ENCODE measurements at regions not wholly inside any gene's neighbourhood (a gene's known extent, or its start where the extent isn't known, plus 50 kb on each side); places are given as distances from the start of the nearest gene placed in this dataset.
"Not testable (repeated sequence)": the region's sequence is repeated elsewhere in the genome, so short reads cannot be mapped to it uniquely, and the experiment has no call there.

DNA sequence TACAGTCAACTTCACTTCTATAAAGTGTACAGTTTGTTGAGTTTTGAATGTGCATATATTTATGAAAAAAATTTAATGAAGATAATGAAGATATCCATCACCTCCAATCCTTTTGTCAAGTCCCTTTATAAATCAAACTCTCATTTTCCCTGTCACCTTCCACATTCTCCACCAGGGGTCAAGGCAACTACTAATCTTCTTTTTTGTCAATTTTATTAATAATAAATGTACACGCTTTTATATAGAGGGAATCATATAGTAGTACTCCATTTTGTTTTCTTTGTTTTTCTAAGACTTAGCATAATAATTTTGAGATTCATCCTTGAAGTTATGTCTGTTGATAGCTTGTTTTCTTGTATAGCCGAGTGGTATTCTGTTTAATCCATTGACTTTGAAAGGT is 1594.2 kb upstream of the PRMT6 start:
- H3K27me3 ChIP-seq (replicated peaks in 1 of 7): no peaks in the 10 kb centered on the region
- H3K4me3 ChIP-seq: no peak overlapping the region
- H3K36me3 ChIP-seq: no peaks in the 10 kb centered on the region
- no peaks in the 10 kb centered on the region for H3K4me1 ChIP-seq
- intact Hi-C loops (cut with DNase I; ENCODE audit: low total_unique reads): no loop called here
- WGBS, 5 donors: 80 to 92% (median 86%) methylated on average over 2 of the region's 2 CpGs
- H3K9me3 ChIP-seq: peaks cover 0 to 3% (median 0%) of the 10 kb centered on the region in 8 donors
- no peak for DNase-seq
- TF ChIP-seq POLR2AphosphoS5 (IDR thresholded peaks at IDR 0.05): no peak
- TF ChIP-seq POLR2A (IDR thresholded peaks at IDR 0.05): no peak
- TF ChIP-seq, protein P1, sequence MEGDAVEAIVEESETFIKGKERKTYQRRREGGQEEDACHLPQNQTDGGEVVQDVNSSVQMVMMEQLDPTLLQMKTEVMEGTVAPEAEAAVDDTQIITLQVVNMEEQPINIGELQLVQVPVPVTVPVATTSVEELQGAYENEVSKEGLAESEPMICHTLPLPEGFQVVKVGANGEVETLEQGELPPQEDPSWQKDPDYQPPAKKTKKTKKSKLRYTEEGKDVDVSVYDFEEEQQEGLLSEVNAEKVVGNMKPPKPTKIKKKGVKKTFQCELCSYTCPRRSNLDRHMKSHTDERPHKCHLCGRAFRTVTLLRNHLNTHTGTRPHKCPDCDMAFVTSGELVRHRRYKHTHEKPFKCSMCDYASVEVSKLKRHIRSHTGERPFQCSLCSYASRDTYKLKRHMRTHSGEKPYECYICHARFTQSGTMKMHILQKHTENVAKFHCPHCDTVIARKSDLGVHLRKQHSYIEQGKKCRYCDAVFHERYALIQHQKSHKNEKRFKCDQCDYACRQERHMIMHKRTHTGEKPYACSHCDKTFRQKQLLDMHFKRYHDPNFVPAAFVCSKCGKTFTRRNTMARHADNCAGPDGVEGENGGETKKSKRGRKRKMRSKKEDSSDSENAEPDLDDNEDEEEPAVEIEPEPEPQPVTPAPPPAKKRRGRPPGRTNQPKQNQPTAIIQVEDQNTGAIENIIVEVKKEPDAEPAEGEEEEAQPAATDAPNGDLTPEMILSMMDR (IDR thresholded peaks at IDR 0.05 in 8 of 11, conservative IDR thresholded peaks at IDR 0.05 in 3 of 11): no peak
- no peak overlapping the region for H3K27ac ChIP-seq

DNA sequence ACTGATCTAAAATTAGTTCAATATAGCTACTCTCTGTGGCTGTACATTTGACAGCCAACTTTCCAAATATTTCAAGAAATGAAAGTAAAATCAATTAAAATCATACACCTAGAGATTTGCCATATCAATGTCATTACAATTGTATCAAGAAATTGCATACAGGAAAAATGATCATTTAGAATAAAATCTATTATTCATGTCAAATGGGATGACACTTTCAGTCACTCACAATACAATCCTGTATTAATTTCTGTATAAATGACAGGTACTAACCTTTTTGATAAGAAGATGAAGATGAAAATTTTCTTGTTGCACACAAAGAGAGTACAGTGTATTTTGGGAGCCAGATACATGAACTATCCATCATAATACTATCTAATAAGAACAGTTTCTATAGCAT is 1588.9 kb upstream of the PRMT6 start:
- H3K9me3 ChIP-seq: no peaks in the 10 kb centered on the region
- H3K4me1 ChIP-seq: no peaks in the 10 kb centered on the region
- no peak for DNase-seq
- no peak overlapping the region for H3K4me3 ChIP-seq
- H3K27ac ChIP-seq: no peak overlapping the region
- no peaks in the 10 kb centered on the region for H3K36me3 ChIP-seq
- TF ChIP-seq, protein P1 (IDR thresholded peaks at IDR 0.05 in 8 of 11, conservative IDR thresholded peaks at IDR 0.05 in 3 of 11): no peak
- TF ChIP-seq POLR2AphosphoS5 (IDR thresholded peaks at IDR 0.05) (no peak), POLR2A (IDR thresholded peaks at IDR 0.05) (no peak)
- intact Hi-C loops (cut with DNase I; ENCODE audit: low total_unique reads): no loop called here
- no peaks in the 10 kb centered on the region for H3K27me3 ChIP-seq (replicated peaks in 1 of 7)

DNA sequence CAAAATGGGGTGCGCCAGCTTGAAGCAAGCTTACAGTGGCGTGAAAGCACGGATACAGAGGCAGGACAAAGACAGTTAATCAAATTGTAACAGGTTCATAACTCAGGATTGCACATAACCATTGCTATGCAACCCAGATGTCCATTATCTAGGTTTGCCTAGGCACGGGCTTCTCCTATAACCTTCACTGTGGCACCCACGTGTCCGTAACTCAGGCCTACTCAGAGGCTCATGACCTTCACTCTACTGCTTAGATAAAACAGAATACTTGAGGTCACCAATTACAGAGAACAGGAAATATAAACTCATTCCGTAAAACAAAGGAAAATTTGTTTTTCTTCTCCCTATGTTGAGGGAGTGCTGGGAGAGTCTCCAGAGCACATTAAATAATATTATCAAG is 1585.9 kb upstream of the PRMT6 start:
- H3K27ac ChIP-seq; H3K9me3 ChIP-seq; intact Hi-C loops (cut with DNase I; ENCODE audit: low total_unique reads); H3K4me3 ChIP-seq; H3K27me3 ChIP-seq (replicated peaks in 1 of 7); H3K36me3 ChIP-seq; DNase-seq; H3K4me1 ChIP-seq: not testable (repeated sequence)
- 70 to 81% (median 78%) methylated on average over 7 of the region's 7 CpGs for WGBS, 5 donors

DNA sequence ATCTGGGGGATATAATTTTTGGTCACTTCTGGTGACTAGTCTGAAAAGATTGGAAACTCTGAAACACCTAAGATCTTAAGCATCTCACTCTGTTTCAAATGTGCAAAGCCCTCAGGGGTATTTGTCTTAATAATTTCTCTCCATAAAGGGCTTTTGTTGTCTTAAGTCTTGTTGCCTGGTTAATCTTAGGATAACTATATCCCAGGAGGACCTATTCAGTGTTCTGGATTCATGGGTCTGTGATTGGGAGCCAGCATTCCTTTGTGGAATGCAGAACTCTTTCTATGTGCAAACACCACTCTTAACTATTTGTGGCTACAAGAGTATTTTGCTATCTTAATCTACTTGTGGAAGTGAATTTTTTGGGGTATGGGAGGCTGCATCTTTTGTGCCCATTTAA is 1573.0 kb upstream of the PRMT6 start:
- Histone ChIP-seq H3K9me3 (peaks cover 0 to 19% (median 15%) of the 10 kb centered on the region in 8 donors), H3K27ac (no peak overlapping the region), H3K36me3 (no peaks in the 10 kb centered on the region), H3K4me1 (no peaks in the 10 kb centered on the region), H3K4me3 (no peak overlapping the region), H3K27me3 (replicated peaks in 1 of 7) (no peaks in the 10 kb centered on the region)
- intact Hi-C loops (cut with DNase I; ENCODE audit: low total_unique reads): no loop called here
- no peak for DNase-seq
- TF ChIP-seq, protein P1 (IDR thresholded peaks at IDR 0.05 in 8 of 11, conservative IDR thresholded peaks at IDR 0.05 in 3 of 11): no peak
- TF ChIP-seq POLR2AphosphoS5 (IDR thresholded peaks at IDR 0.05) (no peak), POLR2A (IDR thresholded peaks at IDR 0.05) (no peak)

DNA sequence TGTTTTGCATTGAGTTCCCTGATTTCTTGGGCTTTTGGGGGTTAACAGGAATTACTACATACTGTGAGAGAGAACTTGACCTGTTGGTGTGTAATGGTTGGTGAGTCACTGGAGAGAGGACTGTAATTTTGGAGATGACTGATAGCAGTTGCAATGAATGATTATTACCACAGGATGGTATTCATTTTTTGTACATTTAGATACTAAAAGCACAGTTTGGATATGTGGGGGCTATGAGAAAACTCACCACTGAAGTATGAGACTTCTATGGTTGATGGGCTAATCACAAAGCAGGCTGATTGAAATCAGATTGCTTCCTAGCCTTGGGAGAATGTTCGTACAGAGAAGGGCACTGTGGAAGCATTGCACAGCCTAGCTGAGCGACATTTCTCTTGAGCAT is 1571.3 kb upstream of the PRMT6 start:
- intact Hi-C loops (cut with DNase I; ENCODE audit: low total_unique reads): no loop called here
- H3K27me3 ChIP-seq (replicated peaks in 1 of 7): no peaks in the 10 kb centered on the region
- WGBS, 5 donors: 80 to 90% (median 85%) methylated on average over 2 of the region's 2 CpGs
- no peak for DNase-seq
- TF ChIP-seq POLR2A (IDR thresholded peaks at IDR 0.05) (no peak), POLR2AphosphoS5 (IDR thresholded peaks at IDR 0.05) (no peak)
- TF ChIP-seq, protein P1 (IDR thresholded peaks at IDR 0.05 in 8 of 11, conservative IDR thresholded peaks at IDR 0.05 in 3 of 11): no peak
- no peaks in the 10 kb centered on the region for H3K36me3 ChIP-seq
- no peak overlapping the region for H3K4me3 ChIP-seq
- peaks cover 0 to 29% (median 15%) of the 10 kb centered on the region in 8 donors for H3K9me3 ChIP-seq
- no peak overlapping the region for H3K27ac ChIP-seq
- H3K4me1 ChIP-seq: no peaks in the 10 kb centered on the region
